GM21447 (cell line): ENCODE measurements at regions not wholly inside any gene's neighbourhood (a gene's known extent, or its start where the extent isn't known, plus 50 kb on each side); places are given as distances from the start of the nearest gene placed in this dataset.
"Not testable (repeated sequence)": the region's sequence is repeated elsewhere in the genome, so short reads cannot be mapped to it uniquely, and the experiment has no call there.

Experiments
- ATAC-seq: cut with Tn5 transposase; IDR thresholded peaks from one replicate; pipeline ENCODE4 v1.9.1; 2021; ENCODE audit not compliant: unreplicated experiment

- ATAC-seq, result no peak
Measured at GRCh38 chr14:55891692-55892091, 226.5 kb upstream of the PELI2 start.

DNA sequence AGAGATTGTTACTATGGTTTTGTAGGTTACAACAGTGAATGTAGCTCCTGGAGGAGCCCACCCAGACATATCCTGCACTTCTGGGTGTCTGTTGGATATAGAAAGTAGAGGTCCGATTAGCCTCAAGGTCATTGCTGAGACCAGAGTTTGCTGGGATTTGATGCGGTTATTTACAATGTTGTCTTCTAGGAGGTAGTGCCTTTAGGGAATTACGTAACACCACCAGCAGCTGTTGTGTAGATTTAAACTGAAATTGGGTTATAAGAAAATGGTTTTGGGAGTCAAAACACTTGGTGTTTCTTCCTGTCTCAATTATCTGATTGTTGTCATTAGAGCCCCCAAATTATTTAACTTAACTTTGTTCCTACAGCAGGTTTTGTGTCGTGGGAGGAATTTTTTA is 225.3 kb upstream of the PELI2 start:
- no peak for ATAC-seq

DNA sequence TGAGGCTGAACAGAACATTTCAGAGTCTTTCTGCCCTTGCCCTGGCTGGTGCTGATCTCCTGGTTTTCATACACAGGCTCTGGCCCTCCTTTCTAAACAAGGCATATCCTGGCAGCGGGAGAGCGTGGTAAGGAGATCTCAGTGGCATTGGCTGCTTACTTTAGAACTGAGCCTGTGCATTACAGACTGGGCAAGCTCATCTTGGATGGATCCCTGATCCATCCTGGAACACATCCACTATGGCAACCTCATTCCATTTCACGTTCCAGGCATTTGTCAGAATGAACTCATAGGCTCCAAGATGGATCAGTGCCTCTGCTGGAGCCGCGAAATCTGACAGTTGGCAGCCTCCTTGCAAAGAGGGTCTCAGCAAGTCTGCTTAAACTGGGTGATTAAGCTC is 224.5 kb upstream of the PELI2 start:
- no peak for ATAC-seq

DNA sequence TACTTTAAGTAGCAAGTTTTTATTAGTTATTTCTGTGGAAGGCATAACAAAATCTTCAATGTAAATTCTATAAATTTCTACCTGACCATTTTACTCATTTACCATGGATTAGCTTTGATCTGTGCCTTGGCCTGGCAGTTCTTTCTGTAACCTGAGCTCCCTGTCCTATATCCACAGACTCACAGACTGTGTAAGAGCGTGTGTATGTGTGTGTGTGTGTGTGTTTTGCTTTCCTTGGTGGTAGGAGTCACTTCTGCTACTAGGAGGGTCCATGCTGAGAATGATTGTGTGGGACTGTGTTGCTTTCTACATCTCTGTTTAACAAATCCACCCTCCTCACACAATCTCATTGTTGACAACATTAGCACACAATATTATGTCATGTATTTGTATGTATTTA is 221.2 kb upstream of the PELI2 start:
- ATAC-seq, result no peak

DNA sequence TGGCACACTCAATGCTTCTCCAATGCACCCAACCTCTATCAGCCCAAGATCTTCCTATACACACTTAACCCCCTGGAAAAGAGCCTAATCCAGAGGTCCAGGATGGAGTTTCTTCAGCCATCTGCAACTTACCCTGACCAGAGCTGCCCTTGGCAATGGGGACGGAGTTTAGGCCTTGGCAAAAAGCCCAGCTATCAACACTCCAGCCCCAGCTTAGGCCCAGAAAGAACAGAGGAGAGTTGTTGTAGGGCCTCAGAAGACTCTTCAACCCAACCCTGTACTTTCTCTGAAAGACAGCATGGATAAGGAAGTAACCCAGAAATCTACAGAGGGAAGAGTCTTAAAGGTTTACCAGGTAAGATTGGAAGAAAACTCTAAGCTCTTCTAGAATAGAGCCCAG is 219.3 kb upstream of the PELI2 start:
- no peak for ATAC-seq

- ATAC-seq, result no peak
Measured at GRCh38 chr14:55899531-55899930, 218.7 kb upstream of the PELI2 start.

DNA sequence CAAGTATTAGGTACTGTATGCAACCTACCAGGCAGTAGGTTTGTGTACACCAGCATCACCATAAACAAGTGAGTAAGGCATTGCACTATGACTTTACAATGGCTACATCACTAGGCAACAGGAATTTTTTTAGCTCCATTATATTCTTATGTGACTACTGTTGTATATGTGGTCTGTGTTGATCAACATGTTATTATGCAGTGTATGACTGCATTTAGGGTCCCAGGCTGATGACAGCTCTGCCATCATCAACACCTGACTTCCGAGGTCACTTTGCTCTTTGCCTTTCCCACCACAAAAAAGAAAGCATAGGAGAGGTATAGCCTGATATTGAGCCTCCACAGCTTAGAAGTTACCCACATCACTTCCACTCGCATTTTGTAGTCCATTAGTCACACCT is 217.5 kb upstream of the PELI2 start:
- no peak for ATAC-seq

GRCh38 chr14:55901291-55901690 is 216.9 kb upstream of the PELI2 start:
- no peak for ATAC-seq

GRCh38 chr14:55902241-55902640 is 216.0 kb upstream of the PELI2 start:
- no peak for ATAC-seq

- ATAC-seq, result no peak
Measured at GRCh38 chr14:55904086-55904485, 214.1 kb upstream of the PELI2 start.

DNA sequence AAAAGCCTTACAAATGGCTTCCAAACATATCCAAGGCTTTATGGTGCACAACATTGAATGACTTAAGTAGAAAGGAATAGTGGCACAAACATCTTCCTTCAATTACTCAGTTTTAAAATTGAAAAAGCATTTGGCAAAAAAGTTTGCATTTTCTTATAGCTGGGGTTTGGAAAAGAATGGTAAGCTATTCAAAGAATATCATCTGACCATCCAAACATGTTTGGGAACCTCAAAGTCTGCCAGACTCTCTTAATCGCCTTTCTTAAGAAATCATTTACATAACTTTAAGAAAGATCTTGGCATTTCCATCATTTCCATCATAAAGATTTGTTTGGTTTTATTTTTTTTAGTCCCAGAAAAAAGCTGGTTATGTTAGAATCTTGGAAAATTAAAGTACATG is 210.1 kb upstream of the PELI2 start:
- ATAC-seq, result no peak

DNA sequence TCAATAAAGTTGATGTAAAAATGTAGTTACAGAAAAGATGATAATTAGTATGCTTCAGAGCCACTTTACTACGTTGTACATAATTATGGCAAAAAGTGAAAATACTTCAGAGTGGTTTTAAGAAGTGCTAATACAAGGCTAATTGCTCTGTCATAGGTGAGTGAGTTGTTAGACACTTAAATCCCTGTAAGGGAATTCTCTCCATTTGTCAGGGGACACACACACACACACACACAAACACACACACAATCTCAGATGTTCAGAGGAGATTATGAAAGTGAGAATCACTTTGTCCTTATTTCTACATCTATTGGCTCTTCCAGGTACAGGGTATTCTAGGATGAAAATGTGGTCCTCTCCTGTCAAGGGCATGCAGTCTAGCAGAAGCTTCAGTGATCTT is 208.3 kb upstream of the PELI2 start:
- no peak for ATAC-seq

- no peak for ATAC-seq
Measured at GRCh38 chr14:55910601-55911243, 207.5 kb upstream of the PELI2 start.

GRCh38 chr14:55911776-55912175 is 206.4 kb upstream of the PELI2 start:
- no peak for ATAC-seq

DNA sequence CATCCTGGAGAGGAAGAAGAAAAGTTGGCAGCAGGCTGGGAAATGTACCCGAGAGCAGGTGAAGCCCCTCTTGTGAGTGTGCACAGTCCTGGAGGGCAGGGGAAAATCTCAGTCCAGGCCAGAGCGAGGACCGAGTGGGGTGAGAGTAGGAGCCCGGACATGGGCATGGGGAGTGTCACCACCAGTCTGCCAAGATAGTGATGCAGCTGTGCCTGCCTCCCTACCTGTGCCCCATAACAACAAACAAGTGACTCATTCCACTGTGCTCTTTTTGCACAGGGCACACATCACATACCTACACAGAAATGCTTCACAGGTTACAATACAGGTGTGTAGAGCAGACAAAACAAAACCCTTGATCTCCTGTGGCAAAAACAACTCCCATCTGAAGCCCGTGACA is 205.9 kb upstream of the PELI2 start:
- no peak for ATAC-seq

GRCh38 chr14:55913324-55914025 is 204.7 kb upstream of the PELI2 start:
- ATAC-seq, result no peak

- ATAC-seq, result no peak
Measured at GRCh38 chr14:55914771-55915170, 203.4 kb upstream of the PELI2 start.

DNA sequence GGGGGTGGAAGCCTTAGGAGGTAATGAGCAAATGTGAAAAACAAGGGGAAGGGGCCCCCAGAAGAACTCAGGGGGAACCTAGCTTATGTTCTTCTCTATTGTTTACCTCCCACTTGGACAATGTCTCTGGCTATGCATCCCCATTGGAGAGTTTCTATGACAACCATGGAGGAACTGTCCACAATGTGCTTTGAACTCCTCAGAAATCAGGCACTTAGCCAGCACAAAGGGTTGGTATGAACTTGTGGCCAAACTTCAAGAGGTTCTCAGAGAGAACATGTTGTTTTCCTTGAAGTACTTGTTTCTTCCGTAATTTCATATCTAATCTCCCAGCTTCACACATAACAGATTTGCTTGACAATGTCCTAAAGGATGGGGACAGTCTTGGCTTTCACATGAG is 202.8 kb upstream of the PELI2 start:
- ATAC-seq, result no peak

GRCh38 chr14:55919800-55920199 is 198.4 kb upstream of the PELI2 start:
- not testable (repeated sequence) for ATAC-seq

GRCh38 chr14:55921511-55921910 is 196.7 kb upstream of the PELI2 start:
- ATAC-seq, result no peak

GRCh38 chr14:55926007-55926406 is 192.2 kb upstream of the PELI2 start:
- ATAC-seq, result no peak

- no peak for ATAC-seq
Measured at GRCh38 chr14:55927028-55927427, 191.2 kb upstream of the PELI2 start.

- no peak for ATAC-seq
Measured at GRCh38 chr14:55928276-55928675, 189.9 kb upstream of the PELI2 start.
